ENCODE measurements at regions not wholly inside any gene's neighbourhood (a gene's known extent, or its start where the extent isn't known, plus 50 kb on each side); places are given as distances from the start of the nearest gene placed in this dataset.

- H3K9ac ChIP-seq (ENCODE audit: low read length in 3 of 3), result no peak overlapping the region
- FAIRE-seq, result no peak
- H3K27ac ChIP-seq (ENCODE audit: low read depth in 2 of 2, low read length in 2 of 2), result no peak overlapping the region
- no peaks in the 10 kb centered on the region for H3K9me3 ChIP-seq (ENCODE audit: control insufficient read depth in 2 of 3, insufficient read depth in 1 of 3, low read length in 3 of 3)
- intact Hi-C loops (cut with DNase I), result no loop called here
- no peaks in the 10 kb centered on the region for H3K36me3 ChIP-seq (ENCODE audit: control insufficient read depth in 2 of 3, insufficient read depth in 3 of 3, low read length in 3 of 3)
- no peak for DNase-seq
- H3K4me3 ChIP-seq (ENCODE audit: low read length in 3 of 3), result no peak overlapping the region
- H3K27me3 ChIP-seq (ENCODE audit: control insufficient read depth, insufficient read depth, low read length), result no peaks in the 10 kb centered on the region
- TF ChIP-seq CTCF (IDR thresholded peaks at IDR 0.05; ENCODE audit: borderline replicate concordance, extremely low read depth, insufficient read depth), result no peak
- H3K4me1 ChIP-seq (ENCODE audit: control insufficient read depth in 2 of 3, insufficient read depth in 2 of 3, low read depth in 1 of 3, low read length in 3 of 3), result no peaks in the 10 kb centered on the region
Observed at GRCh38 chr7:46444256-46444655, 523.2 kb upstream of the IGFBP3 start.

GRCh38 chr7:46440186-46440585, 519.1 kb upstream of the IGFBP3 start:
- TF ChIP-seq CTCF (IDR thresholded peaks at IDR 0.05; ENCODE audit: borderline replicate concordance, extremely low read depth, insufficient read depth), result no peak
- FAIRE-seq (no peak), DNase-seq (no peak)
- no peak overlapping the region for H3K27ac ChIP-seq (ENCODE audit: low read depth in 2 of 2, low read length in 2 of 2)
- no peak overlapping the region for H3K9ac ChIP-seq (ENCODE audit: low read length in 3 of 3)
- H3K4me3 ChIP-seq (ENCODE audit: low read length in 3 of 3), result no peak overlapping the region
- no peaks in the 10 kb centered on the region for H3K4me1 ChIP-seq (ENCODE audit: control insufficient read depth in 2 of 3, insufficient read depth in 2 of 3, low read depth in 1 of 3, low read length in 3 of 3)
- no peaks in the 10 kb centered on the region for H3K36me3 ChIP-seq (ENCODE audit: control insufficient read depth in 2 of 3, insufficient read depth in 3 of 3, low read length in 3 of 3)
- H3K9me3 ChIP-seq (ENCODE audit: control insufficient read depth in 2 of 3, insufficient read depth in 1 of 3, low read length in 3 of 3), result peaks cover 0 to 3% (median 0%) of the 10 kb centered on the region in 3 donors
- no peaks in the 10 kb centered on the region for H3K27me3 ChIP-seq (ENCODE audit: control insufficient read depth, insufficient read depth, low read length)
- intact Hi-C loops (cut with DNase I), result no loop called here

- no peaks in the 10 kb centered on the region for H3K27me3 ChIP-seq (ENCODE audit: control insufficient read depth, insufficient read depth, low read length)
- H3K4me1 ChIP-seq (ENCODE audit: control insufficient read depth in 2 of 3, insufficient read depth in 2 of 3, low read depth in 1 of 3, low read length in 3 of 3), result no peaks in the 10 kb centered on the region
- peaks cover 0 to 3% (median 0%) of the 10 kb centered on the region in 3 donors for H3K9me3 ChIP-seq (ENCODE audit: control insufficient read depth in 2 of 3, insufficient read depth in 1 of 3, low read length in 3 of 3)
- TF ChIP-seq CTCF (IDR thresholded peaks at IDR 0.05; ENCODE audit: borderline replicate concordance, extremely low read depth, insufficient read depth), result no peak
- no peak overlapping the region for H3K9ac ChIP-seq (ENCODE audit: low read length in 3 of 3)
- FAIRE-seq (no peak), DNase-seq (no peak)
- H3K36me3 ChIP-seq (ENCODE audit: control insufficient read depth in 2 of 3, insufficient read depth in 3 of 3, low read length in 3 of 3), result no peaks in the 10 kb centered on the region
- H3K4me3 ChIP-seq (ENCODE audit: low read length in 3 of 3), result no peak overlapping the region
- no peak overlapping the region for H3K27ac ChIP-seq (ENCODE audit: low read depth in 2 of 2, low read length in 2 of 2)
- intact Hi-C loops (cut with DNase I), result no loop called here
Observed at GRCh38 chr7:46432708-46433107, 511.6 kb upstream of the IGFBP3 start.

- DNase-seq, result no peak
- H3K4me3 ChIP-seq (ENCODE audit: low read length in 3 of 3), result no peak overlapping the region
- H3K27me3 ChIP-seq (ENCODE audit: control insufficient read depth, insufficient read depth, low read length), result no peaks in the 10 kb centered on the region
- intact Hi-C loops (cut with DNase I), result no loop called here
- H3K4me1 ChIP-seq (ENCODE audit: control insufficient read depth in 2 of 3, insufficient read depth in 2 of 3, low read depth in 1 of 3, low read length in 3 of 3), result no peaks in the 10 kb centered on the region
- H3K9me3 ChIP-seq (ENCODE audit: control insufficient read depth in 2 of 3, insufficient read depth in 1 of 3, low read length in 3 of 3), result no peaks in the 10 kb centered on the region
- H3K36me3 ChIP-seq (ENCODE audit: control insufficient read depth in 2 of 3, insufficient read depth in 3 of 3, low read length in 3 of 3), result no peaks in the 10 kb centered on the region
- H3K9ac ChIP-seq (ENCODE audit: low read length in 3 of 3), result no peak overlapping the region
- TF ChIP-seq CTCF (IDR thresholded peaks at IDR 0.05; ENCODE audit: borderline replicate concordance, extremely low read depth, insufficient read depth), result no peak
- FAIRE-seq, result no peak
- no peak overlapping the region for H3K27ac ChIP-seq (ENCODE audit: low read depth in 2 of 2, low read length in 2 of 2)
Observed at GRCh38 chr7:46428295-46428694, 507.2 kb upstream of the IGFBP3 start.
